Muscle of back (tissue), 3 donors: ENCODE measurements at regions not wholly inside any gene's neighbourhood (a gene's known extent, or its start where the extent isn't known, plus 50 kb on each side); places are given as distances from the start of the nearest gene placed in this dataset.

ENCODE experiments used
- DNase-seq, 3 donors: peaks; one replicate each; pipeline versions ENCODE4 v3.0.0 to v3.0.0-alpha.2; 2013

DNA sequence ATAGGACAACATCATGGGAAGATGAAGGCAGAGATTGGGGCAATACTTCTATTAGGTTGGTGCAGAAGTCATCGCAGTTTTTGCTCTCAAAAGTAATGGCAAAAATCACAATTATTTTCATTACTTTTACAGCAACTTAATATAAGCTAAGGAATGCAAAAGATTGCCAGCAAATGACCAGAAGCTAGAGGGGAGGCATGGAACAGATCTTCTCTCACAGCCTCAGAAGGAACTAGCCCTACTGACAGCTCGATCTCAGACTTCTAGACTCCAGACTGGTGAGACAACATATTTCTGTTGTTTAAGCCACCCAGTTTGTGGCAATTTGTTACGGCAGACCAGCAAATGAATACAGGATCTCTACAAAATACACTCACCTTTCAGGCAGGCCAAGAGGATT lies 348.5 kb upstream of the TBX3 start:
- no peak for DNase-seq

DNA sequence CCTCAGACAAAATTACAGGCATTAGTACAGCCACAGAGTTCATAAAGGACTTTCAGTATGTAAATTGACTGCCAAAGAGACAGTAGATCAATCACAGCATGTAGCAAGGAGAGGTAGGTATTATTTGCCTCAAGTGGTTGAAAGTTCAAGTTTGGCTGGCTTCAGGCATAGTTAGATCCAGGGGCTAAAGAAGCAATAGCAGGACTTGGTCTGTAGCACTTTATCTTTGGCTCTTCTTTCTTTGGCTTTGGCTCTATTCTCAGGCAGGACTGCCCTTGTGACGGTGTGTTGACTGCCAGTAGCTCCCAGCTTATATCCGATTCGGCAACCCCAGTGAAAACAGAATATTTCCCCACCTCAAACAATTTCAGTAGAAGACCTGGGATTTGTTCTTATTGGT lies 346.0 kb upstream of the TBX3 start:
- no peak for DNase-seq

DNA sequence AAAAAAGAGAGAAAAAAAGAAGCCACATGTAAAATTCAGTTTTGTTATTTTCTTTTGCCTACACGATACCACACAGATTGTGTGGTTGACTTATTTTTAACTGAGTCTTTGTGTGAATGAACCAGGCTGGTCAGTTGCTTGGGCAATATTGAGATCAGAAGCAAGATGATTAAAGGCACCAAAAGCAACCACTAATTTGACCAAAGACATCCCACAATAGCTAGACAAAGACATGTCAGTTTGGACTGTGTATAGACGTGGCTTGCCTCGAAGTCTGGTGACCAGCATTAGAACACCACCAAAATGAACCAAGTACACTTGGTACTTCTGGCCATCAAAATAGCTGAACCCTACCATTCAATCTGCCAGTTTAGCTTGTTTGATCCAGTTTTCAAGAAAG lies 340.6 kb upstream of the TBX3 start:
- no peak for DNase-seq

DNA sequence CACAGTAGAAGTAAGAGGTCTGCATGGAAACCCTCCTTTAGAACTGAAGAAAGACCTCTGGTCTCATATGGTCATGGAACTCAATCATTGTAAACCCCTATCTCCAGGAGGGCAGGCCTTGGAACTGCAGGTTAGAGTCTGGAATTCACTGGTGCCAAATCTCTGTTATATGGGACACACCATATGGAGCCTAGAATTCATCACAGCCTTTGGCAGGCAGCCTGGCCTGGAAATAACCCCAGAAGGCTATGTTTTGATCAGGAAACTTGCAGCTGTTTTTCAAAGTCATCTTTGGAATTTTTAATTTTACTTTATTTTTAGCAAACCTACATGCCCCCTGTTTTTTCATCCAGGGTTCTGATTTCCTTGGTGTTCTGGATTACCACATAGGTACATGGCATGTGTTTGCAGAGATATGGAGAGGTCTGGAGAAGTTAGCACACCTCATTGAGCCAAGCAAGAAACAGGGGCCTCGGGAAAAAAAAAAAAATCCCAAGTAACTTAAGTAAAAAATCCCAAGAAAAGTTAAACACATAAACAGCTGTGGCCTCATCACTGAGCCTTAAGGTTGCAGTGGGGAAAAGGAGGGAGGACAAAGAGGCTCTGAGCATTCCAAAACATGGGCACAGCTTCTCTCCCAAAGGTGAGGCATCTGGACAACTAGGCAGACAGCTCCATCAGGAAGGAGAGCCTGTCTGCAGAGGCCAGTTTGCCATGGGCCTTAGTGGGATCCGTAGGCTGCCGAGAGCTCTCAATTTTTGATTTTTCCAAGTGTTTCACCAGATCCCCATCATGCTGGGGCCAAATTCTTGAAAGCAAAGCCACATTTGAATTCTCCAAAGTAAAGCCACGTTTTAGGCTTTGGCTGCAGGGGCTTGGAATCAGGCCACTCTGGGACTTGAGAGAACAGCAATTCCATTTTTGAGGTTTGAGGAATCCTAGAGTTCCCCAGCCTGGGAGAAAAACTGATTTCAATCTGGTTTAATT lies 339.6 kb upstream of the TBX3 start:
- peak; percentile 69 to 93 (median 82) for DNase-seq

DNA sequence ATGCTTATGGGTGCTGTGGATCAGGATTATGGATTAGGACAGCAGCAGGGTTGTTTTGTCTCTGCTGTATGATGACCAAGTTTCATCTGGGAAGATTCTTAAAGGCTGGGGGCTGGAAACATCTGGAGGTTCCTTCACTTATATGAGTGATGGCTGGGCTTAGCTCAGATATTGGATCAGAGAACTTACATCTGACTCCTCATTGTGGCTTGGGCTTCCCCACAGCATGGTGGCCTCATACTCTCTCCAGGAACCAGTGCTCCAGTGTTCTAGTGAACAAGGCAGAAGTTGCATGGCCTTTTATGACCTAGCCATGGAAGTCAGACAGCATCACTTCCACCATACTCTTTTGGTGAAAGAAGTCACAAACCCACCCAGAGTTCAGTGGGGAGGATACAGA lies 336.1 kb upstream of the TBX3 start:
- no peak for DNase-seq

DNA sequence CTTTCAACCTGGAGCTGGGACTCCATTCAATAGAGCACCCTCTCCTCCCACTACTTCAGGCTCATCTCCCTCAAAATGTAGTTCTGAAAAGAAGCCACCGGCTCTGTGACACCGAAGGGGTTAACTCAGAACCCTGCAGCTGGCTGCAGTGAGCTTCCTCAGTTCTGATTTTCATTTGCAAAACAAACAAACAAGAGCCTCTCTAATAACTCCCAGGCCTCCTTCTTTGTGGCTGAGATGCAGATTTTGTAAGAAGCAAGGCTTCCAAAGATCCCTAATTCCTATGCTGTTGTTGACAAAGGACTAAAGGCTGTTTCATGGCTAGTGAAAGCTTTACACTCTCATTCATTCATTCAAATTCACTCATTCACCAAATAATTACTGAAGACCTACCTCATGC lies 333.4 kb upstream of the TBX3 start:
- peak in 1 of 3 donors; percentile 43 for DNase-seq

DNA sequence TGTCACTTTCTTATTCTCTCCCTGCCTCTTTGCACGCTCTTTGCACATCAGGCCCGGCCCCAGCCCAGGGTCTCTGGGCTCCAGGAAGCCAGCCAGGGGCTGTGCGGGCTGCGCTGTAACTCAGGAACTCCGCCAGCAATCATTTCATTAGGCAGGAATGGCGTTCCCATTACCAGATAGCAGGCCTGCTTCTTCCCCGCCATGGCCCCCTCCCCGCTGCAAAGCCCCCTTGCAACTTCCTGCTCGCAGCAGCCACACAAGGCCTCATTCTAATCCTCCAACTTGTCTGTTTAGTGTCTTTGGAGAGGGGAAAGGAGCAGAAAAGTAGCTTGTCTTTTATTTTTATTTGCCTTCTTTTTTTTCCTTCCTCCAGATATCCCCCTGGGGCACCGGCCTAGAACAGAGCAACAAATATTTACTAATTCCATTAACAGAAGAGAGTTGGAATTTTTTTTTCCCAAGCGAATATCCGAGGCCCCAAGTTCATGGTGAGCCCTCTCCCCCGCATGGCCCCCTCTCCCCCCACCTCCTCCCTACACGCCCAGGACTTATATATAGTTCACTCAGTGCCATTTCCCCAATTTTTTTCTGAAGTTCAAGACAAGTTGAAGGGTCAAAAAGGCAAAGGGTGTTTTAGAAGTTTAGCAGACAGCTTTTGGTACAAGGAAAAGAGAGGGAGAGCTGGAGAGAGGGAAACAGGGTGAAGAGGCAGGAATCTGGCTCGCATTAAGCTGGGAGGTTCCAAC lies 329.4 kb upstream of the TBX3 start:
- peak in 2 of 3 donors; percentile 55 to 89 for DNase-seq

DNA sequence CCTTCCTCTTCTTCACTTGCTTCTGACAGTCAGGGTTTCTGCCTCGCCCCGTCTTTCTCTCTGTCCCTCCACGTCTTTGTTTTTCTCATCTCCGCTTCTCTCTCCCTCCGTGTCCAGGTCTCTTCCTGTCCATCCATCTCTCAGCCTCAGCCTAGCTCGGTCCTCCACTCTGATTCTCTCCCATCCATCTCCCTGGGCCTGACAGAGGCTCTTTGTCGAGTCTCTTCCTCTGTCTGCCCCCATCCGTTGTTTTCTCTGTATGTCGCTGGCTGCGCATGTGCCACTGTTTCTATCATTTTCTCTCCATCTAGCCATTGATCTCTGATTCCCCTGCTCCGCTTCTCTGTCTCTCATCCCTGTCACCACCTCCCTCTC lies 328.9 kb upstream of the TBX3 start:
- no peak for DNase-seq

DNA sequence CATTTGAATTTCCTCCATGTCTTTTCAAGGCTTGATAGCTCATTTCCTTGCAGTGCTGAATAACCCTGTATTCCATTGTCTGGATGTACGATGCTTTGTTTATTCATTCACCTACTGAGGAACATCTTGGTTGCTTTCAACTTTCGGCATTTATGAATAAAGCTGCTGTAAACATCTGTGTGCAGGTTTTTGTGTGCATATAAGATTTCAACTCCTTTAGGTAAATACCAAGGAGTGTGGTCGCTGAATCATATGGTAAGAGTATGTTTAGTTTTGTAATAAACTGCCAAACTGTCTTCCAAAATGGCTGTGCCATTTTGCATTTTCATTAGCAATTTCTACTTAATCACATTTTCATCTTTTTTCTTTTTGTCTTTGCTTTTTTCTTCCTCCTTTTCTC lies 327.7 kb upstream of the TBX3 start:
- no peak for DNase-seq

DNA sequence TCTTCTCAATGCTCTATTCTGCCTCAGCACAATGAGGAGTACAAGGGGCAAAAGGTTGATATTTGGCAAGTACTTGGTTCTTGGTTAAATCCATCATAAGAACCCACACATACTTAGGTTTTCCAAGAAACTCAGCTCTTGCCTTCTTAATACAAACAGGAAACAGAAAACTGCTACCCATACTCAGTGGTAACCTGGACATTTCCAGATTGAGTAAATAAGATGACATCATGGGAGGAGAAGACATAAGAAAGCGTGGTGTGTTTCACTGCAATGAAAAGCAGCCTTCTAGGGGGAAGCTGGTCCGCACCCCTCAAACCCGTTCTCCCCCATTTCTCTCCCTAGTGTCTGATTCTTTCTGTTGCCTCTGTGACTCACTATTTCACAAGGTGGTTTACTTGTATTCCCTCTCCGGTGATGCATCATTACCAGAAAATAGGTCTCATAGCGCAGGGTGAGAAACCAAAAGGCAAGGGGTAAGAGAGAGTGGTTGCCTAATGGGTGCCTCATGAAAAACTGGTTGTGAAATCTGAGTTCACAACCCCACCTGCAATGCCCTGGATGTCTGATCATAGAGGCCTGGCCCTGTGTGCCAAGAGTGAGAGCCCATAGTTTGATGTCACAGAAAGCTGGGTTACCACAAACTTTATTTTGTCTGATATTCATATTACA lies 326.5 kb upstream of the TBX3 start:
- no peak for DNase-seq

DNA sequence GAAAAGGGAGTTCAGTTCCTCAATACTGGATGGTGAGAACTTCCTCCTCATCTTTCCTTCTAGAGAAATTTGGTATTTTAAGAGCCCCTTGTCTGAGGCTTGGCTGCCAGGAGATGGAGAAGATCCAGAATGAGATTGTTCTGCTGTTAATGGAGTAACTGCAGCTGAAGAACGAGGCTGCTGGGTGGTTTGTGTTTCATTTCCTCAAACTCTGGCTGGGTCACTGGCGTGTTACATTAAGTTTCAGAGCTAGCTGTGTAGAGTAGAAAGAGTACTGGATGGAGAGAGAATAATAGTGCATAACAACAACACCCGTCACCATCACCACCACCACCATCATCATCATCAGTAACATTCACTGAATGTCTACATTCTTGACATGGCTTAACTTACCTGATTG lies 325.0 kb upstream of the TBX3 start:
- no peak for DNase-seq

DNA sequence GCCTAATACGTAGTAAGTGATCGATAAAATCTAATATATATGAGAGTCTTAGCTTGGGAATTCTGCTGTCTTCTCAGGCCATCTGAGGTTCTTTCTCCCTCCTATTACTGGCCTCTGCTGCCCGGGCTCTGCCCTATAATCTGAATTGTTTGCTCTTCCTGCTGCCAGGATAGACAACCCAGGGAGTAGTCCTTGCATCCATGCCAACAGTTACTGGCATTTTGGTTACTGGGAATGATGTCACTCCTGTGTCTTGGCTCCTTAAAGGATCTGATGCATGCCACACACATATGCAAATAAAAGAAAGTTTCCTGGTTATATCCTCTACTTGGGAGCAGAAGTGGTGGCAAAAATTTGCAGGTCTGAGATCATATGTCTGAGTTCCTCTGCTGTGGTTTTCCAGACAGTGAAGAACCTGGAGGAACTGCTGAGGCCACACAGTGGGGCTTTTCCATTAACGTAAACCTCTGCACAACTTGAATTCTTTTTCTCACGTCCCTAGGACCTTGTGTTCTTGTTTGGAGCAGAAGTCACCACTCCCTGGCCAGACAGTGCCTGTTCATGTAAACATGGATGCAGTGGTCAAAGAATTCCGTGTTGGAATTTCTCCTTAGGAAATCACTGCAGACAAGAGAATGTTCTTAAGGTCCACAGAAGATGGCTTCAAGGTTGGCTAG lies 320.6 kb upstream of the TBX3 start:
- DNase-seq: no peak

DNA sequence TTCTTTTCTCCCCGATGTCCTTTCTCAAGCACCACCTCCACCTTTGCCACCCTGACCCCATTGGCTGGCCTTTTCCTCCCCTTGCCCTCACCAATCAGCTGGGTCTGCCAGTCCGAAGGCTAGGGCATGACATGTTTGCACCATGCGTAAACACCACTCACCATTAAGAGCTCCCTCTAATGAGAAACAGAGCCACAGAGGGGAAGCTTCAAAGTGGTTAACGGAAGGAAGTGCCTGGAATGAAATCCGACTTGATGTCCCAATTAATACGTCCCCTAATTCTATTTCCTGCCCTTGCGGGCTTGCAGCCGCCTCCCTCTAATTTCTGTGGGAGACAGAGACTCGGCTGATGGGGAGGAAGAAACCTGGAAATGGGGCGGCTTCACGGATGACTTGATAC lies 318.5 kb upstream of the TBX3 start:
- no peak for DNase-seq

DNA sequence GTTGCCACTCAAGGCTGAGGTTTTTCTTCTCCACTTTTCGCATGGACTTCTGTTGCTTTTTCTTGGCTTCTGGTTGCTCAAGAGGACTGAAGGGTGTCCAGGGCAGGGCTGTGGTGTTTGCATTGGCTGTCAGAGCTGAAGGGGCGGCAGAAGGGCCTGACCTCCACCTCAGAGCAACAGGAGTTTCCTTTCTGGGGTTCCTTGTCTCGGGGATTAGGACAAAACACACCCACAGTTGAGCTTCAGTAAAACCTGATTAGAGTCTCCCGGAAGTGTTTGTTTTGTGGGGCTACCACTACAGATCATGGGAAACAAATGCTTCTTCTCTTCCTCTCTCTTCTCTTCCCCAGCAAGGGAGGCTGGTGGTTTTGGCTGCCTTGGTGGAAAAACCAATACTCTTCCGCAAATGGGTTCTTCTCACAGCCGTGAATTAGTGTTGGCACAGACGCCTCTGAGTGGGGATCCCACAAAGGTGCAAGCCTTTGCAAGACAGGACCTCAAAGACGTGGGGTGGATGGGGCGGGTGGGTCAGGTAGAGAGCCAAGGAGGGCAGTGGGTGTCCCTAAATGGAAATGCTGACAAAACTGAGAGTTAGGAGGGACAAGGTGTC lies 317.7 kb upstream of the TBX3 start:
- DNase-seq: no peak

DNA sequence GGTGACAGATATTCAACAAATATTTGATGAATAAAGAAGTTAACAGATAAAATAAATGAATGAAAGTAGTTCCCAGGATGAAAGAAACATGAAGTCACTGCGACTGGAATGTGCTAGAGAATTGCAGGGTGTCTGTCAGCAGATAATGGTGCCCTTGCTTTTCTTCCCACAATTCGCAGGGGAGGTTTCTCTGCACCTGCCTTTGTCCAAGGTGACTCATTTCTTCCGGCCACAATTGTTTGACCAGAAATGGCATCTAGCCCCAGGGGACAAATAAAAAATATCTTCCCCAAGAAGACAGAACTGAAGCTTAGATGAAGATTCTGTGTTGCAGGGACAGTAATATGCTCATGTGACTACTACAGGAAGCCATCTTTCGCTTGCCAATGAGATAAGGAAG lies 316.1 kb upstream of the TBX3 start:
- DNase-seq: no peak

DNA sequence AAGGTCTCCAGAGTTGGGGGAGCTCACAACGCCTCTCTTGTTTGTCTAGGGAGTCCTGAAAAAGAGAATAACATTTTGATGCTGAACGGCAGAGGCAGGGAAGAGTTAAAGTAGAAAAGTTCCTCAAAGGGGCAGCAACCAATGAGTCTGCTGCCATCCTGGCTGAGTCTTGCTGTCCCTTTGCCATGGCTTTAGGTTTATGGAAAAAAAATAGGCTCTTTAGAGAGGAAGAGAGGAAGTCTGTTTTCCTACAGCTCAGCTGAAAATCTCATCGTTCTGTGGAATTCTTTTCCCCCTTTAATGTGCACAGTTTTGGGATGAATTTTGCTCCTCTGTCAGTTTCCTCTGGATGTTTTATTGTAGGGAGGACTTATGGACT lies 314.8 kb upstream of the TBX3 start:
- DNase-seq: peak in 1 of 3 donors; percentile 54

DNA sequence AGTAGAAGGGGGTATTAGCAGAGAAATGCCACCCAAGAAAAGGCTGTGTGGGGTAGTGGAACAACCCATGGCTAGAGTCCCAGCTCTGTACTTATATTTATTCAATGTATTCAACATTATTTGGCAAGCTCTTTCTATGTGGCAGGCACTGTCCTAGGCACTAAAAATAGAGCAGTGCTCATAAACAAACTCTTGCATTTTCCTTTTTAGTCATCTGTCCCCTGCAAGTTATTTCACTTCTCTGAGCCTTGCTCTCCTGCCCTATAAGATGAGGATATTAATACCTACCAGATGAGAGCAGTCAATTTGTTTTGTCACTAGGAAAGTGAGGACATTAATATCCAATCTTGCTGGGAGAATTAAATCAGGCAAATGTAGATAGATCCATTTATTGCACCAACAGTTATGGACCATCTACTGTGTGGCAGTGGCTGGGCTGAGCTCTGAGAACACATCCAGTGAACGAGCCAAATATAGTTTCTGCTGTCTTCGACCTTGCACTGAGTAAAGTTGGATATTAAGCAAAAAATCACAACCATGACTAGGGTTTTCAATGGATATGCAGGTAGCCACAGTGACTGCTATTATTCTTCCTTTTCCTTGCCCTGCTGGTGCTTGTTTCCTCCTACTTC lies 314.3 kb upstream of the TBX3 start:
- DNase-seq: no peak

DNA sequence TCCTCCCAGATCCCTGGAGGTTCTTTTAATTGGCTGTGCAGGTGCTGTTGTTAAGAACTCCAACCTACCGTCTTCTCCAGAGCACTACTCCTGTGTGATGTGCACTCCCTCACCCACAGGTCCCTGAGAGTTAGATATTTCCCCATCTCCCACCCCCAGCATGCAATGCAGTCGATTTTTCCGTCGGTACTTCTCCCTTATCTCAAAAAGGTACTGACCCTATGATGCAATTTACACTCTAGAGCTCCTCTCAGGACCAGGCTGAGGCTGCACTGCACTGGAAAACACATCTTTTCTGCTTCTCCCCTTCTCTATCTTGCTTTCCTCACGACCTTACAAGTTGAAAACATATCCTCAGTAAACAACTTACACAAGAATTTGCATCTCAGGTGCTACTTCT lies 312.4 kb upstream of the TBX3 start:
- DNase-seq: no peak

DNA sequence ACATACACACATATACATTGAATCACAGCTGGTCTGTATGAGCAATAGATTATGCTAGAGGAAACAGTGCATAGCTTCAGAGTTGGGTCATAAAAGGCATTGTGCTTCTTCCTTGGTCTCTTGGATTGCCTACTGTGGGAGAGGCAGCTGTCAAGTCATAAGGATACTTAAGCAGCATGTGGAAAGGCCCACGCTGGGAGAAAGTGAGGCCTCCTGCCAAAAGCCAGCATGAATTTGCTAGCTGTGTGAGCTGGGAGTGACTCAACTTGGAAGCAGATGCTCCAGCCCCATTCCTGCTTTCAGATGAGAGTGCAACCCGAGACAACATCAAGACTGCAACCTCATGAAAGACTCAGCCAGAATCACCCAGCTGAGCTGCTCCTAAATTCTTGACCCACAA lies 311.9 kb upstream of the TBX3 start:
- DNase-seq: no peak

DNA sequence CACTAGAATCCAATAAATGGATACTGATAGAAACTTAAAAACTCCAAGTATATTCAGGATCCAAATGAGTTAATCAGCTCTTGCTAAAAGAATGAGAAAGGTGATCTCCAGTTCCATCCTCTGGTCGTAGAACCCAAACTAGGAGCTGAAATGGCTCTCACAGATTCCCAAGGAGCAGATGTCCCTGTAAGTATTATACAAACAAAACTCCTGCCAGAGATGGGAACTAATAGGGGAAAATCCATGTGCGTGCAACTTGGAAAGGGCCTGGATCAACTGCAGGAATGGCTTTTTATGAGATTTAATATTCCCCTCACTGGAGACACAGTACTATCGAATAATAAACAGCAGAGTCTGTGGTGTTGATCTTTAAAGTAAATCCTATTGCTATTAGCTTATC lies 309.2 kb upstream of the TBX3 start:
- peak; percentile 51 to 81 (median 58) for DNase-seq

DNA sequence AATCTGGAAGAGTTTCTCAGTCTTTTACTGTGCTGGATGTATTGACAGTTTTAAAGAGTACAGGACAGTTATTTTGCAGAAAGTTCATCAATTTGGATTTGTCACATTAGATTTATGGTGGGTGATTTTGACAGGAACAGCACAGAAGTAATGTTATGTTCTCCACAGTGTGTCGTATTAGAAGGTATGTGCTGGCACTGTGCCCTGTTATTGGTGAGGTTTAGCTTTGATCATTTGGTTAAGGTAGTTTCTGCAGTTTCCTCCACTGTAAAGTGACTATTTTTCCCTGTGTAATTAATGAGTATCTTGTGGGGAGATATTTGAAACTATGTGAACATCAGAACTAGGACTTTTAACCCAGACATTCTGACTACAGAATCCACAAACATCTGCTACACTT lies 308.5 kb upstream of the TBX3 start:
- peak in 1 of 3 donors; percentile 35 for DNase-seq
